ENCODE measurements at regions not wholly inside any gene's neighbourhood (a gene's known extent, or its start where the extent isn't known, plus 50 kb on each side); places are given as distances from the start of the nearest gene placed in this dataset.
"Not testable (repeated sequence)": the region's sequence is repeated elsewhere in the genome, so short reads cannot be mapped to it uniquely, and the experiment has no call there.

- no peak overlapping the region for H3K4me3 ChIP-seq (ENCODE audit: low read length)
- no peak for TF ChIP-seq CTCF (conservative IDR thresholded peaks at IDR 0.05; ENCODE audit: low read depth, low read length)
- DNase-seq (ENCODE audit: low read depth): no peak
These were observed 107.0 kb downstream of the OR13H1 start for GRCh38 chrX:131650637-131651410.

GRCh38 chrX:131663726-131664125 is 119.9 kb downstream of the OR13H1 start:
- not testable (repeated sequence) for H3K4me3 ChIP-seq (ENCODE audit: low read length); DNase-seq (ENCODE audit: low read depth)

GRCh38 chrX:131671735-131672134 is 127.9 kb downstream of the OR13H1 start:
- no peak overlapping the region for H3K4me3 ChIP-seq (ENCODE audit: low read length)
- DNase-seq (ENCODE audit: low read depth): no peak
- TF ChIP-seq CTCF (conservative IDR thresholded peaks at IDR 0.05; ENCODE audit: low read depth, low read length): no peak

- no peak overlapping the region for H3K4me3 ChIP-seq (ENCODE audit: low read length)
- peak; percentile 72 for TF ChIP-seq CTCF (conservative IDR thresholded peaks at IDR 0.05; ENCODE audit: low read depth, low read length)
- DNase-seq (ENCODE audit: low read depth): no peak
These were observed 131.8 kb downstream of the OR13H1 start for GRCh38 chrX:131675596-131676194.

- no peak for DNase-seq (ENCODE audit: low read depth)
- peak; percentile 83 for TF ChIP-seq CTCF (conservative IDR thresholded peaks at IDR 0.05; ENCODE audit: low read depth, low read length)
- no peak overlapping the region for H3K4me3 ChIP-seq (ENCODE audit: low read length)
These were observed 134.1 kb downstream of the OR13H1 start for GRCh38 chrX:131677655-131678628.

- not testable (repeated sequence) for DNase-seq (ENCODE audit: low read depth); H3K4me3 ChIP-seq (ENCODE audit: low read length)
These were observed 138.9 kb downstream of the OR13H1 start for GRCh38 chrX:131682735-131683134.

- DNase-seq (ENCODE audit: low read depth): no peak
- TF ChIP-seq CTCF (conservative IDR thresholded peaks at IDR 0.05; ENCODE audit: low read depth, low read length): no peak
- H3K4me3 ChIP-seq (ENCODE audit: low read length): no peak overlapping the region
These were observed 149.5 kb downstream of the OR13H1 start for GRCh38 chrX:131693359-131693758.

GRCh38 chrX:131696989-131697388 is 153.1 kb downstream of the OR13H1 start:
- DNase-seq (ENCODE audit: low read depth); H3K4me3 ChIP-seq (ENCODE audit: low read length): not testable (repeated sequence)

All from retinal pigment epithelial cell (primary cell).